GM23338 (cell line): ENCODE measurements at regions not wholly inside any gene's neighbourhood (a gene's known extent, or its start where the extent isn't known, plus 50 kb on each side); places are given as distances from the start of the nearest gene placed in this dataset.

Experiments
- CREB1 ChIP-seq: fragments of 250-450 bp; sonication (Bioruptor Pico); IDR thresholded peaks from 2 replicates; pipeline ENCODE4 v1.5.0; 2020; ENCODE audit warnings: low read depth, mild to moderate bottlenecking, moderate library complexity
- CTCF ChIP-seq, 2 experiments: fragments of 200-600 bp in 1 of 2; sonication (generic) in 1 of 2; conservative IDR thresholded peaks; 2 replicates each; pipeline versions ENCODE4 v1.5.1 to v1.6.1; 2016 to 2017; ENCODE audit warnings: antibody characterized with exemption in 2 of 2, low read depth in 2 of 2, mild to moderate bottlenecking in 2 of 2, moderate library complexity in 1 of 2
- POLR2AphosphoS5 ChIP-seq: IDR thresholded peaks from 2 replicates; pipeline ENCODE4 v1.6.1; 2016; ENCODE audit warnings: antibody characterized with exemption, low read depth

GRCh38 chr1:71294178-71294577, 213.3 kb upstream of the ZRANB2 start:
- TF ChIP-seq CTCF (conservative IDR thresholded peaks at IDR 0.05; ENCODE audit: low read depth in 2 of 2), result no peak
- no peak for TF ChIP-seq POLR2AphosphoS5
- no peak for TF ChIP-seq CREB1 (CRISPR knock-in tag)
